Vagina (tissue), 2 donors: ENCODE measurements at regions not wholly inside any gene's neighbourhood (a gene's known extent, or its start where the extent isn't known, plus 50 kb on each side); places are given as distances from the start of the nearest gene placed in this dataset.

Experiments used
- DNase-seq, 2 donors: peaks; one replicate each; pipeline ENCODE4 v3.0.0-alpha.2; 2017; ENCODE audit errors: extremely low spot score in 2 of 2
- H3K27ac ChIP-seq: fragments of 200-600 bp; sonication (generic); one replicate; pipeline ENCODE4 v1.5.1; 2019
- H3K27me3 ChIP-seq: fragments of 200-600 bp; sonication (generic); one replicate; pipeline ENCODE4 v1.5.1; 2019
- H3K36me3 ChIP-seq, 2 donors: fragments of 200-600 bp; sonication (generic); one replicate each; pipeline ENCODE4 v1.5.1; 2017 to 2019
- H3K4me1 ChIP-seq: fragments of 200-600 bp; sonication (generic); one replicate; pipeline ENCODE4 v1.5.1; 2019
- H3K4me3 ChIP-seq, 2 donors: fragments of 200-600 bp; sonication (generic); 1 replicate in 1 of 2; 2 replicates in 1 of 2; pipeline ENCODE4 v1.5.1; 2016 to 2019
- H3K9me3 ChIP-seq: fragments of 200-600 bp; sonication (generic); one replicate; pipeline ENCODE4 v1.5.1; 2019
- CTCF ChIP-seq, 3 experiments: fragments of 450-650 bp in 2 of 3; fragments of 200-600 bp in 1 of 3; sonication (generic) in 1 of 3; IDR thresholded peaks; one replicate each; pipeline ENCODE4 v1.5.1; 2017 to 2019; ENCODE audit warnings: antibody characterized with exemption in 3 of 3, mild to moderate bottlenecking in 2 of 3, moderate library complexity in 2 of 3
- POLR2A ChIP-seq, 2 donors: fragments of 450-650 bp; IDR thresholded peaks; one replicate each; pipeline ENCODE4 v1.6.1; 2017; ENCODE audit warnings: antibody characterized with exemption in 2 of 2, mild to moderate bottlenecking in 2 of 2, moderate library complexity in 2 of 2
- POLR2AphosphoS5 ChIP-seq, 2 donors: sonication (generic); formaldehyde crosslinking; IDR thresholded peaks; one replicate each; pipeline ENCODE4 v1.9.0; 2017; ENCODE audit warnings: antibody characterized with exemption in 2 of 2, mild to moderate bottlenecking in 2 of 2, low read depth in 1 of 2; ENCODE audit not compliant: insufficient read depth in 1 of 2
- intact Hi-C: fragments of 100-400 bp; cut with DNase I; formaldehyde crosslinking; loops from one replicate; pipeline ENCODE4 v1.15.1; 2023

DNA sequence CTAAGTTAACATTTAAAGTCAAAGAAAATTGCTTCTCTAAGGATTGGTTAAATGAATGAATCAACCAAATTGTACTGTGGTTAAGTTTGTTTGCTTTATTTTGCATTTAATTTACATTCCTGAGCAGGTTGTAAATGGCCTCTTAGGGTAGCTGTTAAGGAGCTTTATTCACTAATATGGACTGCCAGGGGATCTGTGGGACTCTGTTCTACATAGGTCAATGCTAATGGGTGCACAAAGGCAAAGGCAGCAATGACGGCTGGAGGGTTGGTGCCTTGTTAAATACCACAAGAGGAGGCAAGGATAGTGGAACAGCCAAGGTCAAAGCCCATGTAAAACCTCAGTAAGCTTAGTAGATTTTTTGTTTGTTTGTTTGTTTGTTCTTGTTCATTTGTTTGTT is 89.3 kb upstream of the P2RY1 start:
- intact Hi-C loops = no loop called here
- H3K27me3 ChIP-seq = no peaks in the 10 kb centered on the region
- H3K9me3 ChIP-seq = no peaks in the 10 kb centered on the region
- no peak overlapping the region for H3K27ac ChIP-seq
- H3K4me1 ChIP-seq = no peaks in the 10 kb centered on the region
- H3K36me3 ChIP-seq = no peaks in the 10 kb centered on the region
- H3K4me3 ChIP-seq = no peak overlapping the region
- DNase-seq = no peak
- TF ChIP-seq POLR2AphosphoS5 (IDR thresholded peaks at IDR 0.05; ENCODE audit: insufficient read depth in 1 of 2, low read depth in 1 of 2) (no peak), CTCF (IDR thresholded peaks at IDR 0.05) (no peak), POLR2A (IDR thresholded peaks at IDR 0.05) (no peak)

GRCh38 chr3:152754303-152754702 is 80.6 kb upstream of the P2RY1 start:
- no peak for TF ChIP-seq POLR2AphosphoS5 (IDR thresholded peaks at IDR 0.05; ENCODE audit: insufficient read depth in 1 of 2, low read depth in 1 of 2)
- TF ChIP-seq POLR2A (IDR thresholded peaks at IDR 0.05) = no peak
- no peak for TF ChIP-seq CTCF (IDR thresholded peaks at IDR 0.05)
- Histone ChIP-seq H3K4me3 (no peak overlapping the region), H3K4me1 (no peaks in the 10 kb centered on the region), H3K9me3 (no peaks in the 10 kb centered on the region), H3K27me3 (no peaks in the 10 kb centered on the region), H3K36me3 (no peaks in the 10 kb centered on the region), H3K27ac (no peak overlapping the region)
- no peak for DNase-seq
- intact Hi-C loops = no loop called here

DNA sequence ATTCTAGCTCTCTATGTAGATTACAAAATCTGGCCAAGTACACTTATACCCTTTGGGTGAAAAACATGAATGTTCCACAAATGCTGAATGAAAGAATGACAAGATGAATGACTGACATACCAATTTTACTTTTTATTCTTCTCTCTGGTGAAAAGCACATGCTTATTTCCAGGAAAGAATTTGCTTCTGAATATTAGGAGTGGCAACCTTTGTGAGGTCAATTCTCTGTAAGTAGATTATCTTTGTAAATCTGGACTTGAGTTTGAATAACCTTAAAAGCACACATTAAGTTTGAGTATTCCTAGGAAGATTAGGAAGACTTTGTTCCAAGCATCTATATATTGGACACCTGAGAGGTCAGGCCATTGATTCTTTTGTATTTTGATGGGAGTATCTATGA is 78.1 kb upstream of the P2RY1 start:
- no peaks in the 10 kb centered on the region for H3K36me3 ChIP-seq
- H3K4me3 ChIP-seq = no peak overlapping the region
- DNase-seq = no peak
- H3K4me1 ChIP-seq = no peaks in the 10 kb centered on the region
- no peaks in the 10 kb centered on the region for H3K27me3 ChIP-seq
- no peak overlapping the region for H3K27ac ChIP-seq
- no peak for TF ChIP-seq POLR2AphosphoS5 (IDR thresholded peaks at IDR 0.05; ENCODE audit: insufficient read depth in 1 of 2, low read depth in 1 of 2)
- no peak for TF ChIP-seq POLR2A (IDR thresholded peaks at IDR 0.05)
- TF ChIP-seq CTCF (IDR thresholded peaks at IDR 0.05) = no peak
- intact Hi-C loops = no loop called here
- no peaks in the 10 kb centered on the region for H3K9me3 ChIP-seq

- DNase-seq = no peak
- Histone ChIP-seq H3K27me3 (no peaks in the 10 kb centered on the region), H3K4me1 (no peaks in the 10 kb centered on the region), H3K36me3 (no peaks in the 10 kb centered on the region), H3K27ac (no peak overlapping the region), H3K4me3 (no peak overlapping the region), H3K9me3 (no peaks in the 10 kb centered on the region)
- TF ChIP-seq CTCF (IDR thresholded peaks at IDR 0.05) (no peak), POLR2A (IDR thresholded peaks at IDR 0.05) (no peak), POLR2AphosphoS5 (IDR thresholded peaks at IDR 0.05; ENCODE audit: insufficient read depth in 1 of 2, low read depth in 1 of 2) (no peak)
- intact Hi-C loops = no loop called here
These were observed 74.8 kb upstream of the P2RY1 start for GRCh38 chr3:152760024-152760563.

GRCh38 chr3:152760591-152760990 is 74.3 kb upstream of the P2RY1 start:
- Histone ChIP-seq H3K4me1 (no peaks in the 10 kb centered on the region), H3K36me3 (no peaks in the 10 kb centered on the region), H3K27ac (no peak overlapping the region), H3K27me3 (no peaks in the 10 kb centered on the region), H3K4me3 (no peak overlapping the region), H3K9me3 (no peaks in the 10 kb centered on the region)
- intact Hi-C loops = no loop called here
- TF ChIP-seq CTCF (IDR thresholded peaks at IDR 0.05) (no peak), POLR2AphosphoS5 (IDR thresholded peaks at IDR 0.05; ENCODE audit: insufficient read depth in 1 of 2, low read depth in 1 of 2) (no peak), POLR2A (IDR thresholded peaks at IDR 0.05) (no peak)
- DNase-seq = no peak
